ENCODE measurements at regions not wholly inside any gene's neighbourhood (a gene's known extent, or its start where the extent isn't known, plus 50 kb on each side); places are given as distances from the start of the nearest gene placed in this dataset.

DNA sequence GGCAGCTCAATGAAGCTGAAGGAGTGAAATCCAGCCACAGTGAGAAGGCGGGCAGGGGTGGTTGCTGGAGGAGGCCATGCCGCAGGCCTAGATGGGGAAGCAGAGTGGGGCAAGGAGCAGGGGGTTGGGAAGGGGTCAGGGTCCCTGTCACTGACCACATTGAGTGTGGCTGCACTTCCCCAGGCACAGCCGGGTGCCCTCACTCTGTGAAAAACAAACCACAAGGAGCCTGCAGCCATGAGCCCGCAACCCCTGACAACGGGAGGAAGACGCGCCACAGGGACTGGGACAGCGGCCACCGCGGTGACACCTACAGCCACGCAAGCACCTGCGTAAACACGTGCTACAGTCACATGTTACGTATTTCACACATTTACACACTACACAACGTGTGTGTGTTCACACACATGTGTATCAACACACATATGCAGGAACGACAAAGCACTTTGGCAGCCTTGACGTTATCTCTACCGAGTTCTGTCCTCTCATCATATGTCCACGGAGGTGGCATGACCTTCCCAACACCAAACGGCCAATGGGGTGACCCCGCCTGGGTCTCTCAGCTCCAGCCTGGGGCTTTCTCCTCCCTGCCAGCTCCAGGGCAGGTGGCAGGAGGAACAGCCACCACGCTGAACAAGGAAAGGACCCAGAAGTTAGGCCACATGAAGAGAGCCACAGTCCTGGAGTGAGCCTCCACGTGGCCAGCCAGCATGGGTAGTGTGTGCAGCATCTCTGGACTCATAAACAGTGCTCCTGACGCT, 137.6 kb upstream of the RPS6KA2 start:
- TF ChIP-seq GATA3 (IDR thresholded peaks at IDR 0.05; ENCODE audit: low read depth, low read length) (no peak), GATA2 (IDR thresholded peaks at IDR 0.05; ENCODE audit: low read depth, low read length) (no peak)

- TF ChIP-seq GATA2 (IDR thresholded peaks at IDR 0.05; ENCODE audit: low read depth, low read length), result no peak
- no peak for TF ChIP-seq GATA3 (IDR thresholded peaks at IDR 0.05; ENCODE audit: low read depth, low read length)
These were observed 136.8 kb upstream of the RPS6KA2 start for GRCh38 chr6:166763606-166764472.

- TF ChIP-seq GATA3 (IDR thresholded peaks at IDR 0.05; ENCODE audit: low read depth, low read length), result no peak
- no peak for TF ChIP-seq GATA2 (IDR thresholded peaks at IDR 0.05; ENCODE audit: low read depth, low read length)
These were observed 134.8 kb upstream of the RPS6KA2 start for GRCh38 chr6:166761801-166762200.

DNA sequence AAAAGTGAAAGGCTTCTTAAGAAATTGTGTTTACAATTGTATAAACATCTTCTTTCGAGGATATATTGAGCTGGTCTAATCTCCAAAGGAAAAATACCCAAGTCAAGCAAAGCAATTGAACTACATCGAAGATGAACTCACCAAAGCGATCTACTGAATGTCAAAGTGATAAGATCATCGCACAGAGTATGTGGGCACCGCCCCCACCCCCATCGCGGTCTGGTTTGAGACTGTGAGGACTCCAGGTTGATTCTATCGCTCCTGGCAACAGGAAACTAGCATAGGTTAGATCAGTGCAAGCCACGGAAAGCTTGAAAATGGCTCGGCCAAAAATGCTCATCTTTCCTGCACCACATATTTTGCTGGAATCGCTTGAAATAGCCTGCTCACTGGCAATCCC, 133.2 kb upstream of the RPS6KA2 start:
- TF ChIP-seq GATA3 (IDR thresholded peaks at IDR 0.05; ENCODE audit: low read depth, low read length) (no peak), GATA2 (IDR thresholded peaks at IDR 0.05; ENCODE audit: low read depth, low read length) (no peak)

- no peak for TF ChIP-seq GATA2 (IDR thresholded peaks at IDR 0.05; ENCODE audit: low read depth, low read length)
- no peak for TF ChIP-seq GATA3 (IDR thresholded peaks at IDR 0.05; ENCODE audit: low read depth, low read length)
These were observed 131.2 kb upstream of the RPS6KA2 start for GRCh38 chr6:166758136-166758704.

- no peak for TF ChIP-seq GATA2 (IDR thresholded peaks at IDR 0.05; ENCODE audit: low read depth, low read length)
- no peak for TF ChIP-seq GATA3 (IDR thresholded peaks at IDR 0.05; ENCODE audit: low read depth, low read length)
These were observed 130.4 kb upstream of the RPS6KA2 start for GRCh38 chr6:166757232-166758135.

- TF ChIP-seq GATA3 (IDR thresholded peaks at IDR 0.05; ENCODE audit: low read depth, low read length) (no peak), GATA2 (IDR thresholded peaks at IDR 0.05; ENCODE audit: low read depth, low read length) (no peak)
These were observed 127.4 kb upstream of the RPS6KA2 start for GRCh38 chr6:166754218-166755030.

DNA sequence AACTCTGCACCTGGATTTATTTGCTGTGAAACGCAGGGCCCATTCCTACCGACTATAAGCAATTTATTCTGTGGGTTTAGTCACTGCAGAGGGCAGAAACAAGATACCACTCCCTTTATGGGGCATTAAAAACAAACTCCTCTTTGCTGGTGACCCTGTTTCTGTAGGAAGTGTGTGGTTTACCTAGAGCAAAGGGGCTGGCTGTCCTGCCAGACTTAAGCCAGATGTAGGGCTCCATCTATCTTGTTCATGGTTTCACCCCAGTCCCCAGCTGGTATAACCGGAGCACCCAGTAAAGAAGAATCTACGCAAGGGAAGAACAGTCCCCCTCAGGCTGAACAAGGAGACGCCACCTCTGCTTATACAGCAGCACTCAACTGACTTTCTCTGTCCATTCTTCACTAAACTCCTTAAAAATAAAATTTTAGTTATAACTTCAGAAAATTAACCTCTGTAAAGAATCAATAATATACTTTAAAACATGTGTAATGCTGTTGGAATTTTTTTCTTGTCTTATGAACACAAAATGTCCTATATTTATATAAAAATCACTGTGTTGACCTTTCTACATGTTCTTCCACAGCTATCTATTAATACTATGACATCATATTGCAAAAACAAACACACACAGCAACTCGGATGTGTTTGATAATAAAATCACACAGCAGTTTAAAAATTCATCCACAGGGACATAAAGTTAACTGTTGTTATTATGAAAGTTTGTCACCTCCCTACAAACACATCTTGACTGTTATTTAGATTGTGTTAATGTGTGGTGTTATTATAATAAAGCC, 126.1 kb upstream of the RPS6KA2 start:
- no peak for TF ChIP-seq GATA2 (IDR thresholded peaks at IDR 0.05; ENCODE audit: low read depth, low read length)

- TF ChIP-seq GATA2 (IDR thresholded peaks at IDR 0.05; ENCODE audit: low read depth, low read length) (no peak), GATA3 (IDR thresholded peaks at IDR 0.05; ENCODE audit: low read depth, low read length) (no peak)
These were observed 125.0 kb upstream of the RPS6KA2 start for GRCh38 chr6:166752097-166752496.

- TF ChIP-seq GATA2 (IDR thresholded peaks at IDR 0.05; ENCODE audit: low read depth, low read length) (no peak), GATA3 (IDR thresholded peaks at IDR 0.05; ENCODE audit: low read depth, low read length) (no peak)
These were observed 124.1 kb upstream of the RPS6KA2 start for GRCh38 chr6:166751051-166751595.

DNA sequence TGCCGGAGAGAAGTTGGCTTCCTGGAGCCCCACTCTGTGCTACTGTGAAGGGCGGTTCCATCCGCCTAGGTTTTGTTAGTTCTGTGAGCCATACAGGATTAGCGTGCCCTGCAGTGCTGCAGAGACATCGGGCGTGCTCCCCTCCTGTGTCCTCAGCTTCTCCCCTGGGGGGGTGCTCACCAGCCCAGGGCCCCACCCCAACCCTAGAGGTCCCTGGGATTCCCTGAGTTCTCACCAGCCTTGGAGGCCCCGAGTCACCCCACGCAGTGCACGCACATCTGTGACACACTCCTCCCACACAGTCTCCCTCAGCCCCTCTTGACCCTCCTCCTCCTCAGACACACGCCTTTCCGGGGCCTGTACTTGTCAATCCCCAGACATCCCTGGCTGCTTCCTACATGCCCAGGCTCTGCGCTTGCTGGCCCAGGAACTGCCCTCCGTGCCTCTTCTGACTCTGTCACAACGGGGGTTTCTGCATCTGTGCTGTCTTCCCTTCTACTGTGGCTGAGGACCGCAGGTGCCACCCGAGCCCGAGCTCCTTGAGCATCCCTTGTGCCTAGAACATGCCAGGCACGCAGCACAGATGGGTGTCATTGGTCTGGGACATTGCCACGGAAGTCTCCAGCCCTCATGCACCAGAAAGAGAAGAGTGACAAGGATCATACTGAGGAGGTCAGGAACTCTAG, 123.2 kb upstream of the RPS6KA2 start:
- TF ChIP-seq GATA3 (IDR thresholded peaks at IDR 0.05; ENCODE audit: low read depth, low read length) (no peak), GATA2 (IDR thresholded peaks at IDR 0.05; ENCODE audit: low read depth, low read length) (no peak)
